Pancreas (tissue), 10 donors: ENCODE measurements at regions not wholly inside any gene's neighbourhood (a gene's known extent, or its start where the extent isn't known, plus 50 kb on each side); places are given as distances from the start of the nearest gene placed in this dataset.
A peak's percentile ranks its signal among the peaks of the same experiment; 100 is the strongest.

Experiments used
- ATAC-seq, 4 donors: fragments of 200-7000 bp; cut with Tn5 transposase; one replicate each; pipeline versions ENCODE4 v1.8.0 to v1.9.1; 2020; ENCODE audit warnings: mild to moderate bottlenecking in 4 of 4, moderate library complexity in 4 of 4
- DNase-seq, 6 donors: peaks; one replicate each; pipeline ENCODE4 v3.0.0-alpha.2; 2020
- FAIRE-seq: peaks from 2 replicates; lab custom pipeline; 2012; peaks lifted over from hg19 to GRCh38; lab: Jason Lieb, UNC
- H3K27ac ChIP-seq, 4 donors: fragments of 200-600 bp; sonication (generic); 1 replicate in 3 of 4; 2 replicates in 1 of 4; pipeline versions ENCODE4 v1.5.0 to v1.8.0; 2020
- H3K27me3 ChIP-seq, 4 donors: fragments of 200-600 bp; one replicate each; pipeline ENCODE4 v1.8.0; 2021
- H3K36me3 ChIP-seq, 3 donors: fragments of 200-600 bp; sonication (generic) in 1 of 3; one replicate each; pipeline versions ENCODE4 v1.5.0 to v1.8.0; 2020 to 2021
- H3K4me1 ChIP-seq, 3 donors: fragments of 200-600 bp; one replicate each; pipeline ENCODE4 v1.8.0; 2021
- H3K4me3 ChIP-seq, 4 donors: fragments of 200-600 bp; sonication (generic) in 2 of 4; one replicate each; pipeline versions ENCODE4 v1.5.0 to v1.8.0; 2020 to 2021
- H3K9me3 ChIP-seq, 4 donors: fragments of 200-600 bp; one replicate each; pipeline ENCODE4 v1.8.0; 2021
- CTCF ChIP-seq, 4 donors: fragments of 200-600 bp; sonication (generic) in 3 of 4; IDR thresholded peaks; one replicate each; pipeline versions ENCODE4 v1.5.0 to v1.8.0; 2021; ENCODE audit warnings: antibody characterized with exemption in 4 of 4
- WGBS, 2 donors: extraction: QIAGEN DNeasy Blood & Tissue Kit; methylation state at CpG; one replicate each; pipeline ENCODE4 v1.1.7; 2013; 5-methylcytosine and 5-hydroxymethylcytosine counted together
- intact Hi-C, 3 donors: fragments of 100-400 bp; cut with DNase I; formaldehyde crosslinking; loops; one replicate each; pipeline versions ENCODE4 v1.11.1 to v1.14.2; 2022
- donor health status: healthy with polysubstance abuse.
- donor health status: DM: no; HTN: no; CAD: no; lungs with moderate emphysema.
- donor health status: DM: no; HTN: no; CAD: no.
- donor health status: control.
- donor health status: control.
- donor health status: Bipolar disorder and iron deficiency.
- donor health status: DM: yes; HTN: yes; CAD: no.
- donor health status: DM: no; HTN: no; CAD: no.
- donor health status: DM: no; HTN: no; CAD: no.
- donor health status: DM: yes; HTN: yes; CAD: no.

- Histone ChIP-seq H3K4me3 (no peak overlapping the region), H3K27ac (no peak overlapping the region), H3K4me1 (no peaks in the 10 kb centered on the region), H3K36me3 (no peaks in the 10 kb centered on the region), H3K27me3 (no peaks in the 10 kb centered on the region), H3K9me3 (no peaks in the 10 kb centered on the region)
- DNase-seq (no peak), ATAC-seq (no peak), FAIRE-seq (no peak)
- intact Hi-C loops = no loop called here
- TF ChIP-seq CTCF (IDR thresholded peaks at IDR 0.05) = no peak
- WGBS, 2 donors = 60 to 74% methylated on average over 3 of the region's 3 CpGs
These were observed 129.9 kb upstream of the RPS23 start for GRCh38 chr5:82408033-82408432.

GRCh38 chr5:82406205-82406773 is 128.1 kb upstream of the RPS23 start:
- 43 to 47% methylated on average over 13 of the region's 13 CpGs for WGBS, 2 donors
- FAIRE-seq = no peak
- no peak overlapping the region for H3K27ac ChIP-seq

GRCh38 chr5:82405618-82406204 is 127.6 kb upstream of the RPS23 start:
- 72 to 75% methylated on average over 4 of the region's 4 CpGs for WGBS, 2 donors
- H3K9me3 ChIP-seq = no peaks in the 10 kb centered on the region
- H3K36me3 ChIP-seq = no peaks in the 10 kb centered on the region
- H3K4me1 ChIP-seq = no peaks in the 10 kb centered on the region
- no peak overlapping the region for H3K27ac ChIP-seq
- no peaks in the 10 kb centered on the region for H3K27me3 ChIP-seq
- ATAC-seq = no peak
- no peak overlapping the region for H3K4me3 ChIP-seq
- no peak for FAIRE-seq
- TF ChIP-seq CTCF (IDR thresholded peaks at IDR 0.05) = no peak
- intact Hi-C loops = no loop called here
- DNase-seq = no peak

More at GRCh38 chr5:82406205-82406773, 128.1 kb upstream of the RPS23 start:
- Histone ChIP-seq H3K4me1 (no peaks in the 10 kb centered on the region), H3K36me3 (no peaks in the 10 kb centered on the region), H3K9me3 (no peaks in the 10 kb centered on the region), H3K27me3 (no peaks in the 10 kb centered on the region), H3K4me3 (no peak overlapping the region)
- intact Hi-C loops = no loop called here
- DNase-seq (no peak), ATAC-seq (peak in 1 of 4 donors; percentile 12)
- TF ChIP-seq CTCF (IDR thresholded peaks at IDR 0.05) = no peak

- no peak for FAIRE-seq
- H3K27ac ChIP-seq = no peak overlapping the region
These were observed 127.0 kb upstream of the RPS23 start for GRCh38 chr5:82405161-82405560.

More at GRCh38 chr5:82405161-82405560, 127.0 kb upstream of the RPS23 start:
- Histone ChIP-seq H3K4me1 (no peaks in the 10 kb centered on the region), H3K36me3 (no peaks in the 10 kb centered on the region), H3K4me3 (no peak overlapping the region), H3K9me3 (no peaks in the 10 kb centered on the region), H3K27me3 (no peaks in the 10 kb centered on the region)
- TF ChIP-seq CTCF (IDR thresholded peaks at IDR 0.05) = no peak
- intact Hi-C loops = no loop called here
- DNase-seq (no peak), ATAC-seq (no peak)
- 47 to 50% methylated on average over 2 of the region's 2 CpGs for WGBS, 2 donors
